ENCODE measurements at regions not wholly inside any gene's neighbourhood (a gene's known extent, or its start where the extent isn't known, plus 50 kb on each side); places are given as distances from the start of the nearest gene placed in this dataset.

- TF ChIP-seq TCF12 (IDR thresholded peaks at IDR 0.05; ENCODE audit: low read depth, low read length) (no peak), CHD1 (IDR thresholded peaks at IDR 0.05; ENCODE audit: low read depth, low read length) (no peak), RBBP5 (IDR thresholded peaks at IDR 0.05; ENCODE audit: borderline replicate concordance, low read depth, low read length) (no peak), FOSL1 (IDR thresholded peaks at IDR 0.05; ENCODE audit: insufficient read depth, low read depth, low read length) (no peak)
These were observed 79.3 kb upstream of the TNS3 start (continued) for GRCh38 chr7:47661051-47661714.
